Thoracic aorta (tissue), 2 donors: ENCODE measurements at regions not wholly inside any gene's neighbourhood (a gene's known extent, or its start where the extent isn't known, plus 50 kb on each side); places are given as distances from the start of the nearest gene placed in this dataset.
"Not testable (repeated sequence)": the region's sequence is repeated elsewhere in the genome, so short reads cannot be mapped to it uniquely, and the experiment has no call there.

ENCODE experiments used
- ATAC-seq: fragments of 150-250 bp; one replicate; pipeline ENCODE4 v1.8.0; 2017; ENCODE audit warnings: low read depth; ENCODE audit not compliant: insufficient number of reproducible peaks, low FRiP score
- DNase-seq: peaks from one replicate; pipeline ENCODE4 v3.0.0-alpha.2; 2020; ENCODE audit warnings: low spot score
- H3K27ac ChIP-seq, 2 donors: fragments of 200-600 bp; sonication (generic); 1 replicate in 1 of 2; 2 replicates in 1 of 2; pipeline ENCODE4 v1.5.1; 2016; ENCODE audit warnings: mild to moderate bottlenecking in 2 of 2, moderate library complexity in 2 of 2
- H3K27me3 ChIP-seq: fragments of 200-600 bp; sonication (generic); replicated peaks from 2 replicates; pipeline ENCODE4 v1.6.0; 2016; ENCODE audit warnings: mild to moderate bottlenecking; ENCODE audit not compliant: insufficient read depth
- H3K36me3 ChIP-seq: fragments of 200-600 bp; sonication (generic); one replicate; pipeline ENCODE4 v1.5.1; 2016
- H3K4me1 ChIP-seq, 2 donors: fragments of 200-600 bp; sonication (generic); 1 replicate in 1 of 2; 2 replicates in 1 of 2; pipeline versions ENCODE4 v1.5.1 to v1.6.0; 2016; ENCODE audit warnings: low read depth in 2 of 2, mild to moderate bottlenecking in 1 of 2; ENCODE audit not compliant: control insufficient read depth in 1 of 2
- H3K4me3 ChIP-seq: fragments of 200-600 bp; sonication (generic); 2 replicates; pipeline ENCODE4 v1.5.1; 2016; ENCODE audit warnings: mild to moderate bottlenecking
- H3K9me3 ChIP-seq: fragments of 200-600 bp; sonication (generic); 2 replicates; pipeline ENCODE4 v1.5.1; 2016
- CTCF ChIP-seq: fragments of 200-600 bp; sonication (generic); IDR thresholded peaks from one replicate; pipeline ENCODE4 v1.5.1; 2019; ENCODE audit warnings: antibody characterized with exemption

GRCh38 chr6:119929121-119929520, 579.6 kb upstream of the MAN1A1 start:
- DNase-seq (no peak), ATAC-seq (no peak)
- peaks cover 9% of the 10 kb centered on the region for H3K9me3 ChIP-seq
- no peaks in the 10 kb centered on the region for H3K27me3 ChIP-seq
- H3K4me3 ChIP-seq: no peak overlapping the region
- no peaks in the 10 kb centered on the region for H3K4me1 ChIP-seq
- H3K36me3 ChIP-seq: no peaks in the 10 kb centered on the region
- no peak for TF ChIP-seq CTCF
- no peak overlapping the region for H3K27ac ChIP-seq

- H3K27ac ChIP-seq, H3K4me3 ChIP-seq, H3K27me3 ChIP-seq, ATAC-seq, H3K36me3 ChIP-seq, H3K4me1 ChIP-seq, DNase-seq: not testable (repeated sequence)
- peaks cover 28% of the 10 kb centered on the region for H3K9me3 ChIP-seq
These were observed 575.3 kb upstream of the MAN1A1 start for GRCh38 chr6:119924888-119925287.

- Histone ChIP-seq H3K9me3 (peaks cover 28% of the 10 kb centered on the region), H3K27me3 (no peaks in the 10 kb centered on the region), H3K36me3 (no peaks in the 10 kb centered on the region), H3K4me3 (no peak overlapping the region), H3K27ac (no peak overlapping the region), H3K4me1 (no peaks in the 10 kb centered on the region)
- no peak for ATAC-seq
- no peak for TF ChIP-seq CTCF
- DNase-seq: no peak
These were observed 573.3 kb upstream of the MAN1A1 start for GRCh38 chr6:119922814-119923213.

GRCh38 chr6:119921491-119922010, 572.0 kb upstream of the MAN1A1 start:
- Histone ChIP-seq H3K36me3 (no peaks in the 10 kb centered on the region), H3K27me3 (no peaks in the 10 kb centered on the region), H3K9me3 (peaks cover 28% of the 10 kb centered on the region), H3K4me1 (no peaks in the 10 kb centered on the region), H3K4me3 (no peak overlapping the region), H3K27ac (no peak overlapping the region)
- no peak for ATAC-seq
- no peak for DNase-seq
- TF ChIP-seq CTCF: no peak

- Histone ChIP-seq H3K27ac (no peak overlapping the region), H3K27me3 (no peaks in the 10 kb centered on the region), H3K36me3 (no peaks in the 10 kb centered on the region), H3K4me1 (no peaks in the 10 kb centered on the region), H3K4me3 (no peak overlapping the region), H3K9me3 (peaks cover 7% of the 10 kb centered on the region)
- ATAC-seq (no peak), DNase-seq (no peak)
- TF ChIP-seq CTCF: no peak
These were observed 567.6 kb upstream of the MAN1A1 start for GRCh38 chr6:119917186-119917585.

- no peak overlapping the region for H3K4me3 ChIP-seq
- H3K9me3 ChIP-seq: no peaks in the 10 kb centered on the region
- DNase-seq (no peak), ATAC-seq (no peak)
- TF ChIP-seq CTCF: no peak
- H3K27ac ChIP-seq: no peak overlapping the region
- no peaks in the 10 kb centered on the region for H3K27me3 ChIP-seq
- H3K4me1 ChIP-seq: no peaks in the 10 kb centered on the region
- no peaks in the 10 kb centered on the region for H3K36me3 ChIP-seq
These were observed 566.4 kb upstream of the MAN1A1 start for GRCh38 chr6:119915971-119916370.
